GM18499 (cell line): ENCODE measurements at regions not wholly inside any gene's neighbourhood (a gene's known extent, or its start where the extent isn't known, plus 50 kb on each side); places are given as distances from the start of the nearest gene placed in this dataset.
"Not testable (repeated sequence)": the region's sequence is repeated elsewhere in the genome, so short reads cannot be mapped to it uniquely, and the experiment has no call there.

Source experiments
- ATAC-seq: cut with Tn5 transposase; IDR thresholded peaks from one replicate; pipeline ENCODE4 v1.9.1; 2021; ENCODE audit warnings: moderate number of reproducible peaks; ENCODE audit not compliant: insufficient read depth, unreplicated experiment

GRCh38 chr15:95635666-95636065, 694.8 kb upstream of the NR2F2 start:
- no peak for ATAC-seq

DNA sequence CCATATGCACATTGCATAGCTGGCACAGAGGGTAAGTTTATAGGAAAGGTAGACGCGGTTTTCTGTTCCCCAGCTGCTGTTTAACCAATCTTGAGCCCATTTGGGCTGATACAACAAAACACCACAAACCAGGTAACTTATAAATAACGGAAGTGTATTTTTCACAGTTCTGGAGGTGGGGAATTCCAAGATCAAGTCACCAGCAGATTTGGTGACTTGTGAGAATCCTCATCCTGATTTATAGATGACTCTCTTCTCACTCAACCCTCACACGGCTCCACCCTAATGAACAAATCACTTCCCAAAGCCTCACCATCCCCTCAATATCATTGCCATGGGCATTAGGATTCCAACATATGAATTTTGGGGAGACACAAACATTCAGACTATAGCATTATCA, 694.4 kb upstream of the NR2F2 start:
- ATAC-seq, result no peak

- not testable (repeated sequence) for ATAC-seq
These were observed 693.3 kb upstream of the NR2F2 start for GRCh38 chr15:95637234-95637633.

- ATAC-seq, result no peak
These were observed 691.3 kb upstream of the NR2F2 start for GRCh38 chr15:95639208-95639607.

DNA sequence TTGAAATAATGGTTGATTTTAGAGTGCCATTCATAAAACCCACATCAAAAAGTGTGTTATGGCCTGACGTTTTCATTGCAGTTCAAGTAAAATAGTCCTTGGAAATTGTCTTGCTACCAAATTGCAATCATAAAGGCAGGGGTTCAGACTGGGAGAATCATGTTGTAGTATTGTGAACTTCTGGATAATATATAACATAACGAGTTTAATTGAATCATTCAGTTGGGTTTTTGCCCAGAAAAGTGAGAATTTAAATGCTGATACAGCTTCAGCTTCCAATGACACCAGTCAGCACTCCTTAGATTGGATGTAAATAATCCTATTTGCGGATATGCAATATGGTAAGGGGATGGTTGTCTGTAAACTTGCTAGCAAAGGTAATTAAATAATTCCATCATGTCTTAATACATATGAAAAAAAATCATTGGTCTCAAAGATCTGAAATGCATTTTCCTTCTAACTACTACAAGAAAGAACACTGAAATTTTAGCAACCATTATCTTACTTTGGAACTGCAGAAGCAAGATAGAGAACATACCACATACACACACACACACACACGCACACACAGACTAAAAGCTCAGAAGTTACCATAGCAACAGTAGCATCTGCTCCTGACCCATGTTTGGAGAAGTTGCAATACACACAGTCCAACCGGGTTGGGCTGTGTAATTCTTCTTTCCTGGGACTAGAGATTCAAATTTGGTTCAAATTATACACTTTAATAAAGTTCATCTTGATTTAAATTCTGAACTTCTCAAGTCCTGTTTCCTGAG, 686.2 kb upstream of the NR2F2 start:
- no peak for ATAC-seq

DNA sequence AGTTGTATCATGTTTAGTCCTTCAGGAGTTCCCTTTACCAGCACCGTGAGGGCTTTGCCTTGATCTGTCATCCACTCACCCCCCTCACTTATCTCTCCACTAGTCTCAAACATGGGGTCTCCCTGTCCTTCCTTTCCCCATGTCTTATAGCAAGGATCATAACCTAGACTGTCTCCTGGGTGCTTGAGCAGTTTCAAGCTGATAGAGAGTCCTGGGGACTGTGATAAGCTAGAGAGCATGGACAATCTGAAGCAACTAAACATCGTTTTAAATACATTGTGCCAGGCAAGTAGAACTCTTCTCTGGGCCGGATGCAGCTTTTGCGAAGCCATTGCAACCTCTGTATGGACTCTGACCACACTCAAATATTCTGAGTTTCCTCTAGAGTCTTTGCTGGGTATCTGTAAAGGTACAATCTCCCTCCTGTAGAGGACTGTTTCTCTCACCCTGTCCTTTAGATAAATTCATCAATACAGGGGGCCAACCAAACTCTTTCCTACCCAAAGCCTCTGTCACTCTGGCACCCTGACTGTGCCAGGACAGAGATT, 684.6 kb upstream of the NR2F2 start:
- ATAC-seq, result no peak

DNA sequence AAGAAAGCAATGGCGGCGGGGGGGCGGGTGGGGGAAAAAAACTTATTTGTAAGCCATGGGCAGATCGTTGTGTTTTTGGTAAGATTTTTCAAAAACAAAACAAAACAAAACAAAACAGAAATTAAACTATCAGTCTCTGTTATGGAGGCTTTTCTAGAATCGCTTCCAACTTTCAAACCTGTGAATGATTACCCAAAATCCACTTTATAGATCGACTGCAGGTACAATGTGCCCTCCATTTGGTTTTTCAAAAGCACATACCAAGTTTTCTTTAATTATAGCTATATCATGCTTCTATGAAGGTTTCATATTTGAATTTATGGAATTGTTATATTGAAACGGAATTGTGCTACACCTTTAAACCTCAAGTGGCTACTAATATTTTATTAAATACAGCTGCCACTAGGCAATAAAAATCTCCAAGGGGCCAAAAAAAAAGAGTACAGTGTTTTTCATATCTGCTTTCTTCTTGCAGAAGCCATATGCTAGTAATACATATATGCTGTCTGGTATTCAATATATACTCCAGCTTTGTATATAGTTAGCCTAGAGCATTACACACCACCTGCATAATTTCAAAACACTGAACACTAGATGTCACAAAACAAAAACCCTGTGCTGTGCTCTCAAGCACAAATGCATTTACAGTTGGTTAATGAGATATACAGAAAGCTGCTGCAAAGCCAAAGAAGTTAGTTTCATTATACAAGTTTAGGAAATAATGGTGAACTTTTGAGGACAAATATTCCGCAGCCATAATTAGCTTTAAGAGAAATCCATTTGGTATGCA, 683.8 kb upstream of the NR2F2 start:
- no peak for ATAC-seq

- no peak for ATAC-seq
These were observed 682.8 kb upstream of the NR2F2 start for GRCh38 chr15:95647531-95648277.

- no peak for ATAC-seq
These were observed 677.1 kb upstream of the NR2F2 start for GRCh38 chr15:95653361-95653805.

DNA sequence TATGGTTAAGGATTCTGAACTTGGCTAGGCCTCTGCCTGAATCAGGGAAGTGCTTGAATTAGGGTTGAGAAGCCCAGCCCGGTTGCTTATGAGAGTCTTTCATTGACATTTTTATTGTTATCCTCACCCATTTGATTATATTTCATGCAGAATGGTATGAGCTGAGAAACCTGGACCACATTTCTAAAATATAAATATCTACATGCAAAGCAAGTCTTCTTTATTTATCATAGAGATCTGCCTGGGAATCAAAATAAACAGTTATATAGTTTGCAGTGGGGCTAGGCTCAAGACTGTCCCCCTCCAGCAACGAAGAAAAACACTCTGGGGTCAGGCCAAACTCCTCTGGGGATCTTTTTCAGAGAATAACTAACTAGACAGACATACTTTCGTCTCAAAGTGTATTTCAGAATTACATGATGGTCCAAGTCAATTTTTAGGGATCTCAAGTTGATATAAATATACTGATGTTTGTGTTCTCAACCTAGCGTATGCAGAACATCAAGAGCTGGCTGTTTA, 675.4 kb upstream of the NR2F2 start:
- ATAC-seq, result no peak

GRCh38 chr15:95656595-95656994, 673.9 kb upstream of the NR2F2 start:
- no peak for ATAC-seq

GRCh38 chr15:95658799-95659198, 671.7 kb upstream of the NR2F2 start:
- no peak for ATAC-seq

GRCh38 chr15:95659656-95660055, 670.8 kb upstream of the NR2F2 start:
- ATAC-seq, result no peak

- no peak for ATAC-seq
These were observed 667.9 kb upstream of the NR2F2 start for GRCh38 chr15:95662638-95663037.

DNA sequence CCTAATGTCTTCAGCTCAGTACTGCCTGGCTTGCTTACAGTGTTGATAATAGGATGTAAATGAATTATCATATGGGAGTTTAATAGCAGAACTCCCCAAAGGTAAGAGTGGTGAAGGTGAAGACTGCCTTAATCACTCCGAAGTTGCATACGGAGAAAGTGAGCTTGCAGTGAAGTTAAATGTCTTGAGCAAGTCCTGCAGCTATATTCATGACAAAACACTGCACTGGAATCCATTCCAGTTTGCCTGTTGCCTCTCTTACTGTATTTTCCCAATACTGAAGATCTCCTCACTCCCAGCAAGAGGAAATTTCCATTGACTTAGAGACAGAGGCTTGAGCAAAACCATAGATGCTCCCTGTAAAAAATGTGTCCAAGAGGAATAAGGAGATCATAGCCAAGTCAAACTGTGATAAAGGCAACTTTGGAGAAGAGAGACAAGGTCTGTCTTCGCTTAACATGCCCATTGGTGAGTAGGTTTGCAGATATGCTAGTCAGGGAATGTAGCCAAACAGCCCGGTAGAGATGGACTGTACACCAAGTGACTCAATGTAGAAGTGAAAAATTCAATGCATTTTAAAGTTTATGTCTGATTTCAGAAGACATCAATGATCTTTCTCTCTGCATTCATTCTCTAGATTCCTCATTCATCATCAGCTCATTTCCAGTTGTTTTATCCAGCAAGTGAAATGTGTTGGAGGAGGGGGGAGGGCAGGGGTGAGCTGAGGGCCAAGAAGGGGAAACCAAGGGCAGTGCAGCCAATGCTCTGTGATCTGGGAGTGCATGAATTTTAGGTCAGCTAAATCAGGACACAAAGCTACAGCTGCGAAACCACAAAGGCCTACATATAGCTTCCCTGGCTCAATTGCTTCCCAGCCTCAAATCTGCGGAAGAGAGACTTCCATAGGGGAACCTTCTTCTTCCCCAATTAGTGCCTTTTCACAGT, 667.1 kb upstream of the NR2F2 start:
- no peak for ATAC-seq

- no peak for ATAC-seq
These were observed 666.0 kb upstream of the NR2F2 start for GRCh38 chr15:95664450-95664849.

GRCh38 chr15:95669146-95669922, 661.2 kb upstream of the NR2F2 start:
- no peak for ATAC-seq

- no peak for ATAC-seq
These were observed 656.5 kb upstream of the NR2F2 start for GRCh38 chr15:95674031-95674430.

DNA sequence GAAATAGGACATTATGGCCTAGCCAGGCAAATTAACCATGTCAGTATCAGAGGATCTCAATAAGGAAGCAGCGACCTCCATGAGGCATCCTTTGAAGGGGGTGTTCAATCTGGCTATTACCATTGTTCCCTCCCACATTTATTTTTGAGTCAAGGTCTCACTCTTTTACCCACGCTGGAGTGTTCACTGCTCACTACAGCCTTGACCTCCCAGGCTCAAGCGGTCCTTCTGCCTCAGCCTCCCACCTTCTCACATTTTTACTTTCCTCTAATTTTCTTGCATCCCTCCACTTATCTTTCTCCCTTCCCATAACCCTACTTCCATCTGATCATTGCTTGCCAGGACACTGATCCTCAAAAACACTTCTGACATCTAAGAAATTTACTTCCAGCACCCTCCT, 654.0 kb upstream of the NR2F2 start:
- no peak for ATAC-seq
